ENCODE measurements at regions not wholly inside any gene's neighbourhood (a gene's known extent, or its start where the extent isn't known, plus 50 kb on each side); places are given as distances from the start of the nearest gene placed in this dataset.

- TF ChIP-seq CTCF (IDR thresholded peaks at IDR 0.05), result no peak
- no peak for TF ChIP-seq POLR2A (IDR thresholded peaks at IDR 0.05)
Measured at GRCh38 chr6:122246906-122247658, 152.4 kb upstream of the HSF2 start.

All from heart left ventricle (tissue), 13 donors.